HG02981 (cell line): ENCODE measurements at regions not wholly inside any gene's neighbourhood (a gene's known extent, or its start where the extent isn't known, plus 50 kb on each side); places are given as distances from the start of the nearest gene placed in this dataset.
"Not testable (repeated sequence)": the region's sequence is repeated elsewhere in the genome, so short reads cannot be mapped to it uniquely, and the experiment has no call there.

ENCODE experiments used
- ATAC-seq: cut with Tn5 transposase; IDR thresholded peaks from one replicate; pipeline ENCODE4 v1.9.1; 2021; ENCODE audit warnings: mild to moderate bottlenecking, moderate library complexity; ENCODE audit not compliant: unreplicated experiment

GRCh38 chr13:42396901-42397655, 125.1 kb downstream of the AKAP11 start:
- ATAC-seq, result no peak

- no peak for ATAC-seq
Measured at GRCh38 chr13:42398533-42398932, 126.6 kb downstream of the AKAP11 start.

- ATAC-seq, result no peak
Measured at GRCh38 chr13:42400188-42400833, 128.4 kb downstream of the AKAP11 start.

- ATAC-seq, result no peak
Measured at GRCh38 chr13:42401376-42401775, 129.4 kb downstream of the AKAP11 start.

- ATAC-seq, result peak; percentile 75
Measured at GRCh38 chr13:42405665-42406390, 133.9 kb downstream of the AKAP11 start.

GRCh38 chr13:42409075-42409474, 137.1 kb downstream of the AKAP11 start:
- no peak for ATAC-seq

GRCh38 chr13:42409551-42409950, 137.6 kb downstream of the AKAP11 start:
- no peak for ATAC-seq

- no peak for ATAC-seq
Measured at GRCh38 chr13:42412812-42413483, 141.0 kb downstream of the AKAP11 start.

GRCh38 chr13:42413484-42413815, 141.5 kb downstream of the AKAP11 start:
- no peak for ATAC-seq

- no peak for ATAC-seq
Measured at GRCh38 chr13:42417626-42418025, 145.7 kb downstream of the AKAP11 start.

GRCh38 chr13:42418184-42418583, 146.2 kb downstream of the AKAP11 start:
- no peak for ATAC-seq

GRCh38 chr13:42420304-42420703, 148.4 kb downstream of the AKAP11 start:
- peak; percentile 64 for ATAC-seq

- no peak for ATAC-seq
Measured at GRCh38 chr13:42422681-42423080, 150.7 kb downstream of the AKAP11 start.

- no peak for ATAC-seq
Measured at GRCh38 chr13:42424182-42424581, 149.8 kb upstream of the TNFSF11 start.

- no peak for ATAC-seq
Measured at GRCh38 chr13:42445354-42445753, 128.6 kb upstream of the TNFSF11 start.

- ATAC-seq, result not testable (repeated sequence)
Measured at GRCh38 chr13:42446597-42446996, 127.4 kb upstream of the TNFSF11 start.

- ATAC-seq, result no peak
Measured at GRCh38 chr13:42453091-42453645, 120.8 kb upstream of the TNFSF11 start.

GRCh38 chr13:42454749-42455148, 119.2 kb upstream of the TNFSF11 start:
- ATAC-seq, result no peak

- no peak for ATAC-seq
Measured at GRCh38 chr13:42458193-42458592, 115.8 kb upstream of the TNFSF11 start.

- no peak for ATAC-seq
Measured at GRCh38 chr13:42466123-42466522, 107.8 kb upstream of the TNFSF11 start.

GRCh38 chr13:42466609-42467008, 107.3 kb upstream of the TNFSF11 start:
- ATAC-seq, result no peak
